ENCODE measurements at regions not wholly inside any gene's neighbourhood (a gene's known extent, or its start where the extent isn't known, plus 50 kb on each side); places are given as distances from the start of the nearest gene placed in this dataset.

DNA sequence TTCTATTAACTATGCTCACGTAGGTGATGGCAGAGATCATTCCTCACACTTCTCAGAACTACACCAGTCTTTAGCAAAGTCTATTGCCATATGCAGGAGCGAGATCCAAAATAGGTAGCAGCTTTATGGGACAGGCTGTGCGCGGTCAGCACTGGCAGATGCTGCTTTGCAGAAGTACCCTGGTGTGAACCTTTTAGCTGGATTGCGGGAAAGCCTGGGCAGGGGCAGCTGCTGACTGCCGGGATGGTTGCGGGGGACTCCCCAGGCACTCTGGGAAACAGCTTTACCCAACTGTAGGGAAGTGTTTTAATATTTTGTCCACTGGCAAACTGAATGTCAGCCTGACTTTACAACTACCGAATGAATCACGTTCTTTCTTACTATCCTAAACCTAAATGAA, 251.3 kb downstream of the HS3ST3A1 start:
- Mint-ChIP-seq H3K27me3 (ENCODE audit: low read depth in 3 of 3) (peaks cover 1 to 3% (median 2%) of the 10 kb centered on the region in 3 donors), H3K9me3 (peaks cover 4 to 20% (median 11%) of the 10 kb centered on the region in 7 donors), H3K27ac (no peak overlapping the region), H3K36me3 (no peaks in the 10 kb centered on the region), H3K4me3 (no peak overlapping the region), H3K4me1 (no peaks in the 10 kb centered on the region)
- no peaks in the 10 kb centered on the region for H3K27me3 ChIP-seq (ENCODE audit: control insufficient read depth in 2 of 2, insufficient read depth in 2 of 2, low read length in 2 of 2)
- TF ChIP-seq, protein P1, sequence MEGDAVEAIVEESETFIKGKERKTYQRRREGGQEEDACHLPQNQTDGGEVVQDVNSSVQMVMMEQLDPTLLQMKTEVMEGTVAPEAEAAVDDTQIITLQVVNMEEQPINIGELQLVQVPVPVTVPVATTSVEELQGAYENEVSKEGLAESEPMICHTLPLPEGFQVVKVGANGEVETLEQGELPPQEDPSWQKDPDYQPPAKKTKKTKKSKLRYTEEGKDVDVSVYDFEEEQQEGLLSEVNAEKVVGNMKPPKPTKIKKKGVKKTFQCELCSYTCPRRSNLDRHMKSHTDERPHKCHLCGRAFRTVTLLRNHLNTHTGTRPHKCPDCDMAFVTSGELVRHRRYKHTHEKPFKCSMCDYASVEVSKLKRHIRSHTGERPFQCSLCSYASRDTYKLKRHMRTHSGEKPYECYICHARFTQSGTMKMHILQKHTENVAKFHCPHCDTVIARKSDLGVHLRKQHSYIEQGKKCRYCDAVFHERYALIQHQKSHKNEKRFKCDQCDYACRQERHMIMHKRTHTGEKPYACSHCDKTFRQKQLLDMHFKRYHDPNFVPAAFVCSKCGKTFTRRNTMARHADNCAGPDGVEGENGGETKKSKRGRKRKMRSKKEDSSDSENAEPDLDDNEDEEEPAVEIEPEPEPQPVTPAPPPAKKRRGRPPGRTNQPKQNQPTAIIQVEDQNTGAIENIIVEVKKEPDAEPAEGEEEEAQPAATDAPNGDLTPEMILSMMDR (IDR thresholded peaks at IDR 0.05), result no peak
- no peak overlapping the region for H3K9ac ChIP-seq (ENCODE audit: insufficient read depth, low read length, poor library complexity, severe bottlenecking)
- no peaks in the 10 kb centered on the region for H4K20me1 ChIP-seq (ENCODE audit: insufficient read depth, low read length)
- H2AFZ ChIP-seq (ENCODE audit: insufficient read depth, low read depth, low read length, poor library complexity, severe bottlenecking), result no peak overlapping the region
- DNase-seq, result no peak
- no peak overlapping the region for H3K4me3 ChIP-seq (replicated peaks in 1 of 3; ENCODE audit: low read depth in 2 of 3, low read length in 3 of 3)
- H3K79me2 ChIP-seq (ENCODE audit: insufficient read depth, low read length), result no peaks in the 10 kb centered on the region
- H3K36me3 ChIP-seq (replicated peaks in 1 of 2; ENCODE audit: control insufficient read depth in 1 of 2, insufficient read depth in 2 of 2, low read length in 2 of 2), result no peaks in the 10 kb centered on the region
- H3K4me2 ChIP-seq (replicated peaks; ENCODE audit: extremely low read depth, low read length, poor library complexity, severe bottlenecking), result no peak overlapping the region
- no peaks in the 10 kb centered on the region for H3K4me1 ChIP-seq (ENCODE audit: control insufficient read depth in 1 of 2, insufficient read depth in 2 of 2, low read length in 2 of 2)
- no peak overlapping the region for H3K27ac ChIP-seq (ENCODE audit: low read depth in 1 of 2, low read length in 2 of 2)
- H3K9me3 ChIP-seq (replicated peaks in 1 of 2; ENCODE audit: control insufficient read depth in 1 of 2, insufficient read depth in 1 of 2, low read length in 2 of 2), result peaks cover 0 to 6% of the 10 kb centered on the region in 2 donors
- 93% methylated on average over 3 of the region's 9 CpGs for WGBS (ENCODE audit: insufficient coverage)
- intact Hi-C loops (cut with micrococcal nuclease), result no loop called here

DNA sequence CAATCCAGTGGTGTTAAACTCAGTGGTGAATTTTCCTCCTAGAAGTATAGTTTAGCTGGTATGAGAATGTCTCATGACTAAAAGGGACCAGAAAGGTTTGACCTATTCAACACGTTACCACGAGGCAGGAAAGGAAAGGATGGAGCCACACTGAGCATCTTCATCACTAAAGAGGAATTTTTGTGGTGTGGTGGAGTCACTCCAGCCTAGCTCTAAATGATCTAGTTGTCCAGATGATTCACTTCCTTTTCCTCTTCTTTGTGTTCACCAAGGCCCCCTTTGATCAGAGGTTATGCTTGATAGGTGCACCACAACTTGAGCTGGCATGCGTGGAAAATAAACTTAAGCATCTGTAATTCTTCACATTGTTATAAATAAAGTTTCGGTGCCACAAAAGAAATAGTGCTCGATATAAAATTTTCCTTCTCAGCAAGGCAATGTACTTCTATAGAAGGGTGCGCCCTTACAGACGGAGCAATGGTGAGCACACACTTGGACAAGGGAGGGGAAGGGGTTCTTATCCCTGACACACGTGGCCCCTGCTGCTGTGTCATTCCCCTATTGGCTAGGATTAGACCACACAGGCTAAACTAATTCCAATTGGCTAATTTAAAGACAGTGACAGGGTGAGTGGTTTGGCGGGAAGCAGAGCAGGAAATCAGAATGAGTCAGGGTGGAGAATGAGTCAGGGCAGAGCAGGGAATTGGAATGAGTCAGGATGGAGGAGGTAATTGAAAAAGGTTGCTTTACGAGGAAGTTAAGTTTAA, 254.6 kb downstream of the HS3ST3A1 start:
- no peaks in the 10 kb centered on the region for H3K79me2 ChIP-seq (ENCODE audit: insufficient read depth, low read length)
- no peak overlapping the region for H3K27ac ChIP-seq (ENCODE audit: low read depth in 1 of 2, low read length in 2 of 2)
- H3K27me3 ChIP-seq (ENCODE audit: control insufficient read depth in 2 of 2, insufficient read depth in 2 of 2, low read length in 2 of 2), result no peaks in the 10 kb centered on the region
- Mint-ChIP-seq H3K4me1 (no peaks in the 10 kb centered on the region), H3K9me3 (peaks cover 4 to 20% (median 10%) of the 10 kb centered on the region in 7 donors), H3K36me3 (no peaks in the 10 kb centered on the region), H3K27me3 (ENCODE audit: low read depth in 3 of 3) (peaks cover 0 to 4% (median 0%) of the 10 kb centered on the region in 3 donors), H3K4me3 (no peak overlapping the region), H3K27ac (peak overlapping the region in 1 of 7 donors; percentile 77)
- H2AFZ ChIP-seq (ENCODE audit: insufficient read depth, low read depth, low read length, poor library complexity, severe bottlenecking), result no peak overlapping the region
- H3K36me3 ChIP-seq (replicated peaks in 1 of 2; ENCODE audit: control insufficient read depth in 1 of 2, insufficient read depth in 2 of 2, low read length in 2 of 2), result no peaks in the 10 kb centered on the region
- peak in 2 of 3 donors; percentile 1 to 29 for DNase-seq
- no peaks in the 10 kb centered on the region for H3K4me1 ChIP-seq (ENCODE audit: control insufficient read depth in 1 of 2, insufficient read depth in 2 of 2, low read length in 2 of 2)
- no peak overlapping the region for H3K4me2 ChIP-seq (replicated peaks; ENCODE audit: extremely low read depth, low read length, poor library complexity, severe bottlenecking)
- no peaks in the 10 kb centered on the region for H4K20me1 ChIP-seq (ENCODE audit: insufficient read depth, low read length)
- 75% methylated on average over 1 of the region's 10 CpGs for WGBS (ENCODE audit: insufficient coverage)
- H3K9ac ChIP-seq (ENCODE audit: insufficient read depth, low read length, poor library complexity, severe bottlenecking), result no peak overlapping the region
- intact Hi-C loops (cut with micrococcal nuclease), result no loop called here
- TF ChIP-seq, protein P1 (IDR thresholded peaks at IDR 0.05), result no peak
- H3K4me3 ChIP-seq (replicated peaks in 1 of 3; ENCODE audit: low read depth in 2 of 3, low read length in 3 of 3), result no peak overlapping the region
- H3K9me3 ChIP-seq (replicated peaks in 1 of 2; ENCODE audit: control insufficient read depth in 1 of 2, insufficient read depth in 1 of 2, low read length in 2 of 2), result peaks cover 0 to 6% of the 10 kb centered on the region in 2 donors

All from CD14-positive monocyte (primary cell).